GM12874 (cell line): ENCODE measurements at regions not wholly inside any gene's neighbourhood (a gene's known extent, or its start where the extent isn't known, plus 50 kb on each side); places are given as distances from the start of the nearest gene placed in this dataset.

Experiments
- CTCF ChIP-seq: IDR thresholded peaks from 2 replicates; pipeline ENCODE4 v1.5.1; 2011; ENCODE audit warnings: low read depth, mild to moderate bottlenecking, control low read depth, low read length, moderate library complexity; ENCODE audit not compliant: insufficient read depth

- no peak for TF ChIP-seq CTCF
Measured at GRCh38 chr6:148602136-148602535, 144.7 kb upstream of the UST start.

GRCh38 chr6:148608199-148608951, 138.5 kb upstream of the UST start:
- TF ChIP-seq CTCF: peak; percentile 49; the same call in 1 of the 2 replicates

GRCh38 chr6:148611213-148611612, 135.6 kb upstream of the UST start:
- no peak for TF ChIP-seq CTCF

- TF ChIP-seq CTCF: no peak
Measured at GRCh38 chr6:148612043-148612442, 134.8 kb upstream of the UST start.

GRCh38 chr6:148614602-148615001, 132.2 kb upstream of the UST start:
- TF ChIP-seq CTCF: no peak

GRCh38 chr6:148616841-148617240, 130.0 kb upstream of the UST start:
- TF ChIP-seq CTCF: no peak

- TF ChIP-seq CTCF: no peak
Measured at GRCh38 chr6:148617530-148617929, 129.3 kb upstream of the UST start.
